ENCODE measurements at regions not wholly inside any gene's neighbourhood (a gene's known extent, or its start where the extent isn't known, plus 50 kb on each side); places are given as distances from the start of the nearest gene placed in this dataset.

GRCh38 chr5:33303579-33304095, 137.1 kb upstream of the TARS1 start:
- no peak for DNase-seq
- H3K9me3 Mint-ChIP-seq: no peaks in the 10 kb centered on the region
- no peak overlapping the region for H3K4me3 ChIP-seq (ENCODE audit: low read length)
- no peak overlapping the region for H3K9ac ChIP-seq (ENCODE audit: extremely low read depth, low read length, poor library complexity, severe bottlenecking)
- no peaks in the 10 kb centered on the region for H3K36me3 Mint-ChIP-seq (ENCODE audit: low read depth)
- WGBS, 2 experiments (ENCODE audit: insufficient coverage in 1 of 2, insufficient read length in 1 of 2): no CpG with 5 or more reads among the region's 1 CpG
- no peak overlapping the region for H3K27ac Mint-ChIP-seq
- H3K4me3 Mint-ChIP-seq: no peak overlapping the region
- peaks cover 19% of the 10 kb centered on the region for H3K4me1 Mint-ChIP-seq
- H3K27ac ChIP-seq (ENCODE audit: low read depth, low read length): no peak overlapping the region
- H3K9me3 ChIP-seq (ENCODE audit: control insufficient read depth, low read length): no peaks in the 10 kb centered on the region
- H3K27me3 Mint-ChIP-seq (ENCODE audit: insufficient read depth): no peaks in the 10 kb centered on the region
- no peak for TF ChIP-seq CTCF (conservative IDR thresholded peaks at IDR 0.05)
- H3K36me3 ChIP-seq (ENCODE audit: control insufficient read depth, insufficient read depth, low read length): no peaks in the 10 kb centered on the region
- H3K4me1 ChIP-seq (ENCODE audit: control insufficient read depth, insufficient read depth, low read length): peaks cover 18% of the 10 kb centered on the region
- no peaks in the 10 kb centered on the region for H3K27me3 ChIP-seq (ENCODE audit: control insufficient read depth, insufficient read depth, low read length, poor library complexity, severe bottlenecking)

GRCh38 chr5:33304601-33305000, 136.2 kb upstream of the TARS1 start:
- 94 to 100% methylated on average over 1 of the region's 1 CpG for WGBS, 2 experiments (ENCODE audit: insufficient coverage in 1 of 2, insufficient read length in 1 of 2)
- Histone ChIP-seq H3K9ac (ENCODE audit: extremely low read depth, low read length, poor library complexity, severe bottlenecking) (no peak overlapping the region), H3K9me3 (ENCODE audit: control insufficient read depth, low read length) (no peaks in the 10 kb centered on the region), H3K4me1 (ENCODE audit: control insufficient read depth, insufficient read depth, low read length) (peaks cover 13% of the 10 kb centered on the region), H3K36me3 (ENCODE audit: control insufficient read depth, insufficient read depth, low read length) (no peaks in the 10 kb centered on the region), H3K4me3 (ENCODE audit: low read length) (no peak overlapping the region), H3K27ac (ENCODE audit: low read depth, low read length) (no peak overlapping the region), H3K27me3 (ENCODE audit: control insufficient read depth, insufficient read depth, low read length, poor library complexity, severe bottlenecking) (no peaks in the 10 kb centered on the region)
- DNase-seq: no peak
- H3K36me3 Mint-ChIP-seq (ENCODE audit: low read depth): no peaks in the 10 kb centered on the region
- H3K27ac Mint-ChIP-seq: no peak overlapping the region
- TF ChIP-seq CTCF (conservative IDR thresholded peaks at IDR 0.05): no peak
- H3K4me3 Mint-ChIP-seq: no peak overlapping the region
- H3K9me3 Mint-ChIP-seq: no peaks in the 10 kb centered on the region
- peaks cover 11% of the 10 kb centered on the region for H3K4me1 Mint-ChIP-seq
- no peaks in the 10 kb centered on the region for H3K27me3 Mint-ChIP-seq (ENCODE audit: insufficient read depth)

- no peaks in the 10 kb centered on the region for H3K36me3 ChIP-seq (ENCODE audit: control insufficient read depth, insufficient read depth, low read length)
- Mint-ChIP-seq H3K9me3 (no peaks in the 10 kb centered on the region), H3K36me3 (ENCODE audit: low read depth) (no peaks in the 10 kb centered on the region), H3K4me3 (no peak overlapping the region), H3K27me3 (ENCODE audit: insufficient read depth) (no peaks in the 10 kb centered on the region), H3K27ac (no peak overlapping the region), H3K4me1 (peaks cover 2% of the 10 kb centered on the region)
- WGBS, 2 experiments (ENCODE audit: insufficient coverage in 1 of 2, insufficient read length in 1 of 2): 94 to 100% methylated on average over 3 of the region's 3 CpGs
- H3K9ac ChIP-seq (ENCODE audit: extremely low read depth, low read length, poor library complexity, severe bottlenecking): no peak overlapping the region
- peaks cover 7% of the 10 kb centered on the region for H3K4me1 ChIP-seq (ENCODE audit: control insufficient read depth, insufficient read depth, low read length)
- DNase-seq: no peak
- H3K27me3 ChIP-seq (ENCODE audit: control insufficient read depth, insufficient read depth, low read length, poor library complexity, severe bottlenecking): no peaks in the 10 kb centered on the region
- no peak for TF ChIP-seq CTCF (conservative IDR thresholded peaks at IDR 0.05)
- no peak overlapping the region for H3K4me3 ChIP-seq (ENCODE audit: low read length)
- no peak overlapping the region for H3K27ac ChIP-seq (ENCODE audit: low read depth, low read length)
- H3K9me3 ChIP-seq (ENCODE audit: control insufficient read depth, low read length): no peaks in the 10 kb centered on the region
Measured at GRCh38 chr5:33305572-33305971, 135.2 kb upstream of the TARS1 start.
